ENCODE measurements at regions not wholly inside any gene's neighbourhood (a gene's known extent, or its start where the extent isn't known, plus 50 kb on each side); places are given as distances from the start of the nearest gene placed in this dataset.
"Not testable (repeated sequence)": the region's sequence is repeated elsewhere in the genome, so short reads cannot be mapped to it uniquely, and the experiment has no call there.

DNA sequence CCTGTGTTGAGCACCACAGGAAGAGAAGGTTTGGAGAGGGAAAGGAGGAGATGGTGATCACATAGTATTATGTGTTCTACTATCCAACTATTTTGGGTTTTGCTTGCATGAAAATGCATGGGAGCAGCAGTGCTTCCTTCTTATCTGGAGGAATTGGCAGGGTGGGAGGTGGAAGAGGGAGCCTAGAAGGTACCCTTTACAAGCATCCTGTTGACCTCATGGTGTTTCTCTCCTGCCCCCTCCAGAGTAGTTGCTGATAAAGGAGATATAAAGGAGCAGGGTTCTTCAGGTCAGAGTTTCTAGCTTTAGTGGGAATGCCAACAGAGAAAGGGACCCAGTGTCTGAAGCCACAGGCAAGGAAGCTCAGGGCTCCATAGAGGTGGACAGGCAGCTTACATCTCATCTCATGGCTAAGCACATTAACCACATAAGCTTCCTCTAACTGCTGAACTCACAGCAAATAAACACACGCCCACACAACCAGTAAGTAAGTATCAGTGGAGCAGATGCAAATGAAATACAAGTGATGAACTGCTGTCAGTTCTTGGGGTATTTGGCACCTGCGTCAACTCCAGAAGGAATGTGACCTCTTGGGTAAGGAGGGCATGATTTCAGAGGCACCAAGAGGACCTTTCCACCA is 174.2 kb upstream of the SLC38A2 start:
- peak; percentile 47 to 48 for DNase-seq

DNA sequence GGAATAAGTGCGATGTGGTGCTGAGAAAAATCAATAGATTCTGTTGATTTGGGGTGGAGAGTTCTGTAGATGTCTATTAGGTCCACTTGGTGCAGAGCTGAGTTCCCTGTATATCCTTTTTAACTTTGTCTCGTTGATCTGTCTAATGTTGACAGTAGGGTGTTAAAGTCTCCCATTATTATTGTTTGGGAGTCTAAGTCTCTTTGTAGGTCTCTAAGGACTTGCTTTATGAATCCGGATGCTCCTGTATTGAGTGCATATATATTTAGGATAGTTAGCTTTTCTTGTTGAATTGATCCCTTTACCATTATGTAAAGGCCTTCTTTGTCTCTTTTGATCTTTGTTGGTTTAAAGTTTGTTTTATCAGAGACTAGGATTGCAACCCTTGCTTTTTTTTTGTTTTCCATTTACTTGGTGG is 170.8 kb upstream of the SLC38A2 start:
- not testable (repeated sequence) for DNase-seq

DNA sequence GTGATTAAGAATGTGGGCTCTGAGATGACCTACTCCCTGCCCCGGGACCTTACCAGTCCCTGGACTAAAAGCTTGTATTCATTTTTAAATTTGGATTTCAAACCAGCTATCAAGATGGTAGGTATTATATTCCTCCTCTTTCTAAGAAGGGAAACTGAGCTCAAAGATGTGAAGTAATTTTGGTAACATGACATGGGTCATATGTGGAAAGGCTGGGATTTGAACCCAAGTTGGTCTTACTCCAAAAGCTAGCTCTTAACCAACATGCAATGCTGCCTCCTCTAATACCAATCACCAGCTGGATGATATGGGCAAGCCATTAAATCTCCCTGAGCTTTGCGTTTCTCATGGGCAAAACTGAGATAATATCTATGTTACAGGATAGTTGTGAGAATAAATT is 166.4 kb upstream of the SLC38A2 start:
- DNase-seq, result no peak

DNA sequence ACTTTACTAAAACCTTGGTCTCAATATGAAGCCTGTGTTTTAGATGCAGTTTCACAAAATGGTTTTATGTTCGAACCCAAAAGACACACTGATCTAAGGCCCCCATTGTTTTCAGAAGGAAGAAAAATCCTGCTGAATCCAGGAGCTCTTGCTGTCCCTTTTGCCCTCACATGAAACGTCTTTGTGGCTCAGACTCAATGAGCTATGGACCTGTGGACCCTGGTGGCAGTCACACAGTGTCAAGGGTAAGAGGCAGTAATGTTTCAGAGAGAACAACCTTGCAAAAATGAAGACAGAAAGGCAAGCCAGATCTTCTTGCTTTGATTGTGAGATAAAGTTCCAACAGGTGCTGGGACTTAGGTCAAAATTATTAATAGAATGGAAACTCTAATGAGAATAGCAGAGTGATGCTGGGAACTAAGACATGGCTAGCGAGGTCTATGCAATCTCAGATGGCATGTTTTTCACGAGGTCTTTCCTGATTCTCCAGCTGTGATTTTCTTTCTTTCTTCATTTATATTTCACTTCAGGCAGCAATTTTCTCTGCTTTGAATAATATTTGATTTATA is 164.9 kb upstream of the SLC38A2 start:
- DNase-seq, result no peak

DNA sequence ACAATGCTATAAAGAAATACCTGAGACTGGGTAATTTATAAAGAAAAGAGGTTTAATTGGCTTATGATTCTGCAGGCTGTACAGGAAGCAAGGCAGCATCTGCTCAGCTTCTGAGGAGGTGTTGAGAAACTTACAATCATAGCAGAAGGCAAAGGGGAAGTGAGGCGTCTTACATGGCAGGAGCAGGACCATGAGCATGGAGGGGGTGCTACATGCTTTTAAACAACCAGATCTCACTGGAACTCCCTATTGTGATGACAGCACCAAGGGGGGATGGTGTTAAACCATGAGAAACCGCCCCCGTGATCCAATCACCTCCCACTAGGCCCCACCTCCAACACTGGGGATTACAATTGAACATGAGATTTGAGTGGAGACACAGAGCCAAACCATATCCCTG is 163.7 kb upstream of the SLC38A2 start:
- DNase-seq, result peak; percentile 89 to 90

DNA sequence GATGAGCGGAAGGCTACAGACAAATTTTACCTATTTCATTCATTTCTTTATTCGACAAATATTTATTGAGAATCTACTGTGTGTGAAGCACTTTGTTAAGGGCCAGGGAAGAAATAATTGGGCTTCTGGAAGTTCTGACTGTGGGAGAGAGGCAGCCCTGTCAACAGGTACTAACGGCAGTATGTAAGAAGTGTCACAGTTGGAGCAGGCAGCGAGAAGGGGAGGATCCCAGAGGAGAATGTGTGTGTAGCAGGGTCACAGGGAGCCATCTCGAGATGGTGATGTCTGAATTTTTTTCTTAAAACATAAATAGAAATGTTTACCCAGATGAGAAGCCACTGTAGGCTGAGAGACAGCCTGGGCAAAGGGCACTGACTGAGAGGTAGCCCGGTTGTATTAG is 163.3 kb upstream of the SLC38A2 start:
- peak; percentile 28 to 41 for DNase-seq

DNA sequence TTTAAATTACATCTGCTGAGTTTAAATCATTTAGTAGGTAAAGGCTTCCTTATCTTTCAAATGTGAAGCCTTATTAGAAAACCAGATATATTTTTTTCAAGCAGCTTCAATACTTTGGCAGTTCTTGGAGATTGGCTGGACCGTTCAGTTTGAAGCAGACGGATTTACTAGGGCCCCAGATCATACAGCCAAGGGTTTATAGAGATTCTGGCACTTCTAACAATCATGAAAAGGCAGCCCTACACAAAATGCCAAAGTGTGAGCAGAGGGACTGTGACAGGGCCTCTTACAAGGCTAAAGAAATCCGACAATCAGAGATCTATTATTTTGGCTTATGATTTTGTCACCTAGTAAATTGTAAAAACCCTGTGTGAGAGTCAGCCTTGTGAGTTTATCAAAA is 162.8 kb upstream of the SLC38A2 start:
- DNase-seq, result no peak

DNA sequence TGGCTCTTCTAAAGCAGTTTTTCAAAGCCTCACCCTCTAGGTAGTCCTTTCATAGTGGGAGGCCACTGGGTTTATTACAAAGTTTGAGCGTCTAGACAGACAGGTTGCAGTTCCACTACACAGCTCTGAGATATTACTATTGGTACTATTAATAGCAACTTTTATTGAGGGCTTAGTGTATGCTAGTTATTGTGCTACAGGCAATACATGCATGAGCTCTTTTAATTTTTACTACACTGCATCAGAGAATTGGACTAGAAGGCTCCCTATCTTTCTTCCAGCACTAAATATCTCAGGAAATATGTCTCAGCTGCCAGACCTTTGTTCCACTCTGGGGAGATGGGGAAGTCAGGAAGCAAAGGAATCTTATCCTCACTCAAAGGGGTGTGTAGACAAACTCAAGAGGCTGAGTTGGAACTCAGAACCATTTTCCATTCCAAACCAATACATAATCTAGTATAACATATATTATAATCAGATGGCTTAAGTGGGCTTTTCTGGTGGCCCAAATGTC is 161.8 kb upstream of the SLC38A2 start:
- no peak for DNase-seq

DNA sequence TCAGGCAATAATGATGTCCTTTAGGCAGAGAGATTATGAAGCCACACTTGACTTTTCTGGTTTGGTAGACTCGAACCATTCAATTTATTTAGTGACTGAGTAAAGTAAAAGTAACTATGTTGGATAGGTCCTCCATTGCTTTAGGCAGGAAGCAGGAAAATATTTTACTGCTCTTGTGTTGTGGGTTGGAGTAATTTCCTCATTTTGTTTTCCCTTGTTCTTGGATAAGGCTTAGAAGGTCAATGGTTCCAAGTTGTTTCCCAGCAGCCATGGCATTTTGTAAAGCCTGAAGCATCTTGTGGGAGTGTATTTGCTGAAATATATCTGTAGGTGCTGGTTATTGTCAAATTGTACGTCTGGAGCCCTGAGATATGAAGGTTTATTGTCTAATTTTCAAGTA is 161.2 kb upstream of the SLC38A2 start:
- DNase-seq, result no peak

DNA sequence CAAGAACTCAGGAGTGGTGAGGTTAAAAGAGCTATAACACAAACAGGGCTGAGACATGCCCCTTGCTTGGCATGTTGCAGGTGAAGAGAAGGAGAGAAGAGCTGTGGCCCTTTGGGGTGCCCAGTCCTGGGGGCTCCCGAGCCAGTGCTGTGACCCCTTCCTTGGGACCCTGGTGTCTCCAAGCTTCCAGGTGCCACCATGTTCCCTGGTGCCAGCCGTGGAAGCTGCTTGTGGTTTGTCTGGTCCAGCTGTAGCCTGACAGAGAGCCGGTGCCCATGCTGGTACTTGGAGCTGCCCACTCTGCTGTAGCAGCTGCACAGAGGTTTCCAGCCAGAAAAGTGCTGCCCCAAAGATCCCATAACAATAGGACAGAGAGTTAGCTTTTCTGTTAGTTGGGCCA is 159.2 kb upstream of the SLC38A2 start:
- DNase-seq, result no peak

DNA sequence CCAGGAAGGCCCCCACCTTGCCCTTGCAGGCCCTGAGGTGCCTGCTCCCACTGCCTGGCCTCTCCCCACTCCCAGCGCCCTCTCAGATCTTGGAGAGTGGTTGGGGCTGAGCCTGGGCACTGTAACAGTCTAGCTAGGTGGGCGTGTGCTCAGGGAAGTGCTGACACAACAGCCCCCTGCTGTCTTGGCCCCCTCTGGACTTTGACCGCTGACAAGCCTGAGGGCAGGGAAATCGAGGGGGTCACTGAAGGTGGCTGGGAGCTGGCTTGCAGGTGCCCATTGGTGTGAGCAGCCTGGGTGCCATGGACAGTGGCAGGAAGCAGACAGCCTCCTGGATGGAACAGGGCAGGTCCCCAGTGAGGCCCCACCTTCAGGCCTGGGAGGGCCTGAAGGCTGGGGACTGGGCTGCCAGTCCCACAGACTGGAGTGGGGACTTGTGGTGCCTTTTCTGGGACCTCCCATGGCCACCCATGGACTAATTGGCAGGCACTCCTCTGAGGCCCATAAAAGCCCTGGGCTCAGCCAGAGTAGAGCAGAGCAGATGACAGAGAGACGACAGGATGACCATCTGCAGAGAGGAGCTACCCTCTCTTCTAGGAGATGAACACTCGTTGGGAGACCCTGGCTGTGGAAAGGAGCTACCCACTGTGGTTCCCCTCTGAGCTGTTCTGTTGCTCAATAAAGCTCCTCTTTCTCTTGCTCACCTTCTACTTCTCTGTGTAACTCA is 158.6 kb upstream of the SLC38A2 start:
- DNase-seq, result no peak

DNA sequence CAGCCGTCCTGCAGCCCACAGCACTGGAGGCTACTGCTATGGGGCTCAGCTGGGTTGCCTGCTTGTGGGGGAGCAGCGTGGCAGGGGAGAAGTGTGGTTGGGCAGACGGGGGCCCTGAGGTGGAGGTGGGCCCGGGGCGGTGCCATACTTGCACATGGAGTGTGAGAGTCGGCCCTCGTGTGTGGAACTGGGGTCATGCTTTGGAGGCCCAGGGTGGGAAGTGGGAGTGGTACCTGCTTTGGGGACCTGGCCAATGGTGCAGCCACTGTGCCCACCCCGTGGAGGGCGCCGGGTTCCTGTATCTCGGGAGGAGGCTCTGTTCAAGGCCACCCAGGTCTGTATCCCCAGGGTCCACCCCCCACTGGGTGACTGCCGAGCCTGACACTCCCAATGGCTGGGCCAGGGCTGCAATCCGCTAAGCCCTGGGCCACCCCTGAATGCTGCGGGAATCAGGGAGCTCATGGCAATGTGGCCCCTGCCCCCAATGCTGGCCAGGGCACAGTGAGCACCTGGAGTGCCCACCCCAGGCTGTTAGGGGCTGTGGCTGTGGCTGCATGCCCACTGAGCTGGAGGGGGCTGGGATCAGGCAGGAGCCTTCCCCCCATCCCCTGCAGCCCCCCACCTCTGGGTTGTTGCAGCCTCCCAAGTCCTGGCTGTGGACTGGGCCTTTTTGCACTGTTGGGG is 157.9 kb upstream of the SLC38A2 start:
- DNase-seq, result no peak

DNA sequence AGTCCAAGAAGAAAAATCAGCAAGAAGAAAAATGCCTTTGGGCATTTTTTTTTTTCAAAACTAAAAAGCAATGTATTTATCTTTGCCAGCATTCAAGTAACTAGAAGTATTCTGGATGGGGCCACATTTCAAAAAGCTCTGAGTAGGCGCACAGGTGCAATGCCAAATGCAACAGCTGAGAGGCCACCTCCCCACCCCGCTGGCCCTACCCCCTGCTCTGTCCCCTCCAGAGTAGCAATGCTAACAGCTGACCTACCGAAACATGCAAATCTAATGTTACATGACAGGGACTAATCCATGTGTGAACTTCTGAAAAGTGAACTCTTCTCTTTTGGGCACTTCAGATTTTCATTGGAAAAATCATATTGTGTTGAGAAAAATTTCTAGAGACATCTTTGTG is 153.7 kb upstream of the SLC38A2 start:
- no peak for DNase-seq

DNA sequence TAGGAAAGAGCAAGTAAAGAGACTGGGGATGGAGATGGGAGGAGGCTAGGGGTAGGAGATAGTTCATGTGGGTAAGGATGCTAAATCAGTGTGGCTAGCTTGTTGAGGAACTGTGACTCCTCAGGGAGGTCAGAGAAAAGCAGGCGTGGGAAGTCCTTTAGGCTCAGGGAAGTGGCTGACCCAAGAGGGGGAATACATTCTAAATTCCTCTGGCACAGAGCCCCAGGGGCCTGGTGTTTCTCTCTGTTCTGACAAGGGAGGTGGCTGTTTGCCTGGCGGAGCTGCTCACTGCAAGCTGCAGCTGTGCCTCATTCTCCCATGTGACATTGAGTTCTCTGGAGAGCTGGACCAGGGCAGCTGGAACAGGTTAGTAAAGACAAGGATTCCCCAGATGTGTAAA is 152.2 kb upstream of the SLC38A2 start:
- no peak for DNase-seq

DNA sequence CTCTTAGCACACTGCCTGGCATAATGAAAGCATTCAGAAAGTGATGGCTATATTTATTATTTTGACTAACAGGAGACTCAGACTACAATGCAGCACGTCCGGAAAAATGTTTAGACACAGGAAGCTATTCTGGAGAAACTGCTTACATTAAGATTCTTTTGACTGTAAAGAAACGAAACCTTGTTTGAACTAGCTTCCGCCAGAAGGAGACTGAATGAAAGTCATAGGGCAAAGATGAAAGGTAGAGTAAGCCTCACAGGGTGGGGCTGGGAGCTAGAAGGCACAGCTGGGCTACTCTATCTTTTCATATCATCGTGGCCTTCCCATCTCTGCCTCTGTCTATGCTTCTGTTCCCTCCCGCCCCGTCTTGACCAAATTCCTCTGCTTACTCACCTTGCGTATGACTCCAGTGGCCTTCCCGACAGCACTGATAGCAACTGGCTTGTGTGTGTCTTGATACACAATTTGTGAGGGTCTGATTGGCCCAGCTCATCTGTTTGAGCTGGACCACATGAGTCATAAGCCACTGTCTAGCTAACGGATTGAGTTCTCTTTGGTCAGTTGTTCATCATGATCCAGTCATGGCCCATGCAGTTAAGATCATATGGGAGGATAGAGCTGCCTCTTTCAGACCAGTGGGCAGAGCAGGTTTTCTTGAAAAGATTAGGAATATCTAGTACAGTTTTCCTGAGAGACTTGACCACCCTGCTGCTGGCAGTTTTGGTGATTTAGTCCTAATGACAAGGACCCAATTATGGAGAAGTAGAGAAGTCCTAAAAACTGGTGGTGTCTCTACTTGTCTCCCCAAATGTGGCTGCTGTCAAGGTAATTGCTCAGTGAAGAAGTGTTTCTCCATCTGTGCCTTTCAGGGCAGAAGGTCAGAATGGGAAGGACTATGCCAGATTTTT is 151.5 kb upstream of the SLC38A2 start:
- DNase-seq, result no peak

DNA sequence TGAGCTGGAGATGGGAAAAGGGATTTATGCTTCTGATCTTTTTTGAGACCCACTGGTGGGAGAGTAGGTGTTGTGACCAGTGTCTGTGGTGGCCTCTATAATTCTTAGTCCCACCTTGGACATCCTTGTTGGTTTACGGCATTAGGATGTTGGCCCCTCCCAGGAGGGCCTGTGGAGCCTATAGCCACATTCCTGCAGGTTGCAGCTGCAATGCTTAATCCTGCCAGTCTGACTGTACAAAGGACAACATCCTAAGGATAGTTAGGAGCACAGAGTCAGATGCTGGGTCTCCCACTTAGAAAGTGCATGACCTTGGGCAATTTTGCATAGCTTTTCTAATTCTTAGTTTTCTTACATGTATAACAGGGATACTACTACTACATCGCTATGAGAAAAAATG is 150.9 kb upstream of the SLC38A2 start:
- DNase-seq, result no peak

DNA sequence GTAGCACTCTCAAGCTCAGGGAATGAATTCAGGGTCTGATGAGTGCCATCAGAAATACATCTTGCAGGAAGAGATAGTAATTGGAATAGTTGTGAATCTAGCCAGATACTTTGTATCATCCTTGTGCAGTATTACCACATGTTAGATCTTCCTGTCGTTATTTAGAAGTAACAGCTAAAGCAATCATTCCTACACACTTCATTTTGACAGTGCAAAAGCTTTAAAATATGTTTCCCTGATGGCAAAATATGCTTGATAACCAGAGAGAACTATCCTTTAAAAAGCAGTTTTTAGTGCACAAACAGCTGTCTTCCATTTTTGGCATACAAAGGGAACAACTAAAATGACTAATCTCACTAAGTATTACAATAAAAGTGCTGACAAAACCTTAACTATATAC is 149.5 kb upstream of the SLC38A2 start:
- no peak for DNase-seq

DNA sequence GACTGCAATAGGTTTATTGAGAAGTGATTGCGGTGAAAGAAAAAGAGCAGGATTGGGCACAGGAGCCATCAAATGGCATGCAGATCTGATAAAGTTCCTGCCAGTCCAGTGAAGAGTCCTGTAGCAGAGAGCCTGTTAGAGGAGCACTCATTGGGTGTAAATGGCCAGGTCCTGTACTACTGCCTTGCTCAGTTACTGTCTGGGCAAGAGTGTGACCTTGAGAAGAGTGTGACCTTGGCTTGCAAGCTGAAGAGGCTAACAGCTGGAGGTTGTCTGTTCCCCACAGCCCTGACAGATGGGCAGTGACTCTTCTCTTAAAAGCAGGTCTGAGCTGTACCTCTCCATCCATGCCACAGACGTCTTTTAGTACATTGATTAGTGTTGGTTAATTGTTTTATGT is 148.6 kb upstream of the SLC38A2 start:
- DNase-seq, result no peak

DNA sequence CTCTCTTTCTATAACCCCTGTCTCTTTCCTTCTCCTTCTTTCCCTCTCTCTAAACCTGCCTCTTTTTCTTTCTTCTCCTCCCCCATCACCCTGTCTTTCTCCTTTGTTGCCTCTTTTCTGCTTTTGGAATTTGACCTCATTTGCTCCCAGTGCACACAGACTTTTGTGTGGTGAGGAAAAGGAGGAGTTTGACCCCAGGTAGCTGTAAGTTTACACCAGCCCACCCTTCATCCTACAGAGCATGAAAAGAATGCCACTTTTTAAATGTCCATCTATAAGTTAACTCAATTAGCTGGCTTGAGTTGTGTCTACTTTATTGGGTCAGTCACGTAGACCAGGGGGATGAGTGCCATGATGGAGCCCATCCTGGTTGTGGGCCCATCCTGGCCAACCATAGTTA is 146.8 kb upstream of the SLC38A2 start:
- DNase-seq, result no peak

DNA sequence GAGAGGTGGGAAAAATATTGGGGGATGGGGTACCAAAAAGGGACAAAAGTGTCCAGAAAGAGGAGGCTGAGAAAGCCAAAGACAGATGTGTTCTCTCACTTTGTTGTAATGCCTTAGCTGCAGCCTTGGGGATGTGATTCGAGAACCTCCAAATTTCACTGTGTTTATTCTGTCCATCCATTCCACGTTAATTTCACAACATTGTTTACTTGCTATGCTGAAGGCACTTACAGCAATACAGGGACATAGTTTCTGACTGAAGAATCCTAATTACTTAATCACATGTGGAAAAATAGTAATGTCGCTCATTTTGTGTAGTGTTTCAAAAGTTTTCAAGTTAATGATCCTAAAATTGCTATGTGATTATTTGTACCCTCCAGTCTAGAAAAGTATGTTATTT is 146.2 kb upstream of the SLC38A2 start:
- no peak for DNase-seq

DNA sequence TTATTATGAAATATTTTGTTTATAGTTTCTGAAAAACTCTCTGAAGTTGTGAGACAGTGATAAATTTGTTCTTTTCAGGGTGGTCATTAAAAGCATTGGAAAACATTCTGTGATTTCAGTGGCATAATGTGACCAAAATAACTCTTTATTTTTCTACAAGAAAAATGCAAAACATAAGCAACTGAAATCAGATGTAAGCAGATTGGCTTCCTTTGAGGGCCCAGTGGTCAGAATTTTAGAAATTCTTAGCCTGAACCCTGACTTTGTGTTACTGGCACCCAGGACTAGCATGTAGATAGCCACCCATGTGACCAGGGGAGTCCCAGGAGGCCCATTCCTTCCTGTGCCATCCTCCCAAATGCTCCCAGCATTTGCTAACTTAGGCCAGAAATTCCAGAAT is 145.6 kb upstream of the SLC38A2 start:
- DNase-seq, result no peak

DNA sequence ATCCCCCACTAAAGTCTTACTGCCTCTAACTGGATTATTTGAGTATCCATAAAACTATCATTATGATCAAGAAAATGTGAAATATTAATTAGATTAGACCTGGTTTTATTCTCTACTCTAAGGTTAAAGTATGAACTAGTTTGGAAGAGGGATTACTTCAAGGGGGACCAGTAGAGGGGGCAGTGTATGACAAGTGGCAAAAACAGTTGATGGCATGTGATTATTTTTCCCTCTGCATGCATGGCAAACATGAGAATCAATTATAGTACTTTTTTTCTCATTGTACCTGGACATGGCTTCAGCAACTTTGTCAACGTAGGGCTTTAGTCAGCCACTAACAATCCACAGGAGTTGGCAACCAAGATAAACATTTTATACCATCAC is 145.0 kb upstream of the SLC38A2 start:
- DNase-seq, result peak in 1 of 2 experiments; percentile 10

Data from Kasumi-1 (cell line).